H1 (cell line): ENCODE measurements at regions not wholly inside any gene's neighbourhood (a gene's known extent, or its start where the extent isn't known, plus 50 kb on each side); places are given as distances from the start of the nearest gene placed in this dataset.

Source experiments
- CTCF ChIA-PET: fragments of 300-600 bp; sonication (Branson Sonifier 250); formaldehyde crosslinking; loops from one replicate; lab custom pipeline; 2021; ENCODE audit not compliant: partially characterized antibody; lab: Charles Lee
- POLR2A ChIA-PET: fragments of 300-600 bp; sonication (Branson Sonifier 250); formaldehyde crosslinking; loops from one replicate; lab custom pipeline; 2021; ENCODE audit warnings: inconsistent platforms; ENCODE audit not compliant: partially characterized antibody; lab: Charles Lee
- DNase-seq, 2 experiments: peaks; one replicate each; pipeline versions ENCODE4 v3.0.0 to v3.0.0-alpha.2; 2010 to 2022; ENCODE audit warnings: low spot score in 2 of 2, low read depth in 1 of 2, mixed read lengths in 1 of 2
- FAIRE-seq: peaks from 2 replicates; lab custom pipeline; 2011; peaks lifted over from hg19 to GRCh38; lab: Jason Lieb, UNC
- H2AFZ ChIP-seq: 2 replicates; pipeline ENCODE4 v1.8.1; 2012; ENCODE audit warnings: low read length, inconsistent platforms
- H2AK5ac ChIP-seq: 2 replicates; pipeline ENCODE4 v1.6.1; 2013; ENCODE audit warnings: low read depth, low read length
- H2BK120ac ChIP-seq: replicated peaks from 2 replicates; pipeline ENCODE3; 2013; ENCODE audit warnings: low read depth, low read length, inconsistent platforms
- H2BK12ac ChIP-seq: 2 replicates; pipeline ENCODE4 v1.6.1; 2013; ENCODE audit warnings: low read depth, low read length
- H2BK15ac ChIP-seq: 2 replicates; pipeline ENCODE4 v1.6.1; 2013; ENCODE audit warnings: low read length
- H2BK20ac ChIP-seq: 2 replicates; pipeline ENCODE4 v1.6.1; 2013; ENCODE audit warnings: low read length
- H2BK5ac ChIP-seq: 2 replicates; pipeline ENCODE4 v1.6.1; 2013; ENCODE audit warnings: low read depth, low read length
- H3K14ac ChIP-seq: 2 replicates; pipeline ENCODE4 v1.6.1; 2013; ENCODE audit warnings: inconsistent platforms; ENCODE audit not compliant: insufficient read length
- H3K18ac ChIP-seq: 2 replicates; pipeline ENCODE4 v1.6.1; 2013; ENCODE audit warnings: low read length; ENCODE audit errors: extremely low read depth
- H3K23ac ChIP-seq: 2 replicates; pipeline ENCODE4 v1.6.1; 2013; ENCODE audit warnings: inconsistent platforms; ENCODE audit not compliant: insufficient read length
- H3K23me2 ChIP-seq: 2 replicates; pipeline ENCODE4 v1.6.1; 2013; ENCODE audit warnings: low read depth, low read length
- H3K27ac ChIP-seq: 2 replicates; pipeline ENCODE4 v1.6.1; 2011; ENCODE audit warnings: low read depth, low read length, inconsistent platforms
- H3K27me3 ChIP-seq, 4 experiments: replicated peaks in 1 of 4; 1 replicate in 1 of 4; 2 replicates in 3 of 4; pipeline versions ENCODE4 v1.6.1 to v1.8.1; 2011 to 2013; ENCODE audit warnings: low read length in 3 of 4, mild to moderate bottlenecking in 3 of 4, inconsistent platforms in 2 of 4, mixed read lengths in 2 of 4, moderate library complexity in 1 of 4; ENCODE audit not compliant: control insufficient read depth in 3 of 4, insufficient read depth in 3 of 4; ENCODE audit errors: extremely low read depth in 1 of 4
- H3K36me3 ChIP-seq, 4 experiments: 2 replicates each; pipeline versions ENCODE4 v1.6.1 to v1.8.1; 2011 to 2013; ENCODE audit warnings: mild to moderate bottlenecking in 4 of 4, low read length in 3 of 4, moderate library complexity in 2 of 4, control low read depth in 1 of 4, inconsistent platforms in 1 of 4; ENCODE audit not compliant: insufficient read depth in 4 of 4, control insufficient read depth in 2 of 4
- H3K4ac ChIP-seq: replicated peaks from 2 replicates; pipeline ENCODE3; 2013; ENCODE audit warnings: low read length, low read depth, mixed read lengths, inconsistent platforms; ENCODE audit not compliant: insufficient read length
- H3K4me1 ChIP-seq, 4 experiments: replicated peaks in 1 of 4; 1 replicate in 1 of 4; 2 replicates in 3 of 4; pipeline versions ENCODE4 v1.6.1 to v1.8.1; 2011 to 2013; ENCODE audit warnings: low read length in 3 of 4, inconsistent platforms in 2 of 4, mixed read lengths in 1 of 4; ENCODE audit not compliant: insufficient read depth in 4 of 4, control insufficient read depth in 3 of 4
- H3K4me2 ChIP-seq, 2 experiments: 2 replicates each; pipeline versions ENCODE4 v1.6.1 to v1.8.1; 2011 to 2013; ENCODE audit warnings: low read depth in 2 of 2, low read length in 2 of 2, control low read depth in 1 of 2, inconsistent platforms in 1 of 2, mild to moderate bottlenecking in 1 of 2; ENCODE audit not compliant: insufficient read depth in 1 of 2
- H3K4me3 ChIP-seq, 4 experiments: fragments of 200-600, 300-600 bp in 1 of 4; sonication (generic), shearing (Covaris generic), sonication (Bioruptor Twin) in 1 of 4; 2 replicates each; pipeline versions ENCODE4 v1.5.1 to v1.8.1; 2011 to 2016; ENCODE audit warnings: low read length in 4 of 4, low read depth in 3 of 4, control low read depth in 2 of 4, inconsistent platforms in 2 of 4, mild to moderate bottlenecking in 2 of 4, mixed read lengths in 1 of 4, moderate library complexity in 1 of 4; ENCODE audit not compliant: insufficient read depth in 2 of 4; ENCODE audit errors: extremely low read depth in 1 of 4
- H3K56ac ChIP-seq: replicated peaks from 2 replicates; pipeline ENCODE3; 2013; ENCODE audit warnings: low read depth, mild to moderate bottlenecking, mixed read lengths, low read length, inconsistent platforms; ENCODE audit not compliant: insufficient read length
- H3K79me1 ChIP-seq: 2 replicates; pipeline ENCODE4 v1.6.1; 2013; ENCODE audit warnings: low read depth, low read length, control low read depth
- H3K79me2 ChIP-seq, 2 experiments: 2 replicates each; pipeline versions ENCODE4 v1.6.1 to v1.8.1; 2012 to 2013; ENCODE audit warnings: low read length in 2 of 2, mild to moderate bottlenecking in 2 of 2, inconsistent platforms in 1 of 2; ENCODE audit not compliant: insufficient read depth in 2 of 2, control insufficient read depth in 1 of 2
- H3K9ac ChIP-seq, 4 experiments: replicated peaks in 1 of 4; 1 replicate in 1 of 4; 2 replicates in 3 of 4; pipeline versions ENCODE4 v1.6.1 to v1.8.1; 2011 to 2013; ENCODE audit warnings: low read depth in 3 of 4, low read length in 3 of 4, control low read depth in 2 of 4, mild to moderate bottlenecking in 2 of 4, moderate library complexity in 2 of 4, inconsistent platforms in 1 of 4; ENCODE audit errors: extremely low read depth in 1 of 4
- H3K9me3 ChIP-seq, 2 experiments: 2 replicates each; pipeline versions ENCODE4 v1.6.1 to v1.8.1; 2012 to 2013; ENCODE audit warnings: mild to moderate bottlenecking in 2 of 2, moderate library complexity in 2 of 2, control low read depth in 1 of 2, inconsistent platforms in 1 of 2, low read depth in 1 of 2, low read length in 1 of 2, mixed read lengths in 1 of 2; ENCODE audit not compliant: insufficient read depth in 2 of 2
- H4K20me1 ChIP-seq, 2 experiments: replicated peaks in 1 of 2; 2 replicates each; pipeline versions ENCODE3 to v1.8.1; 2011 to 2013; ENCODE audit warnings: inconsistent platforms in 2 of 2, low read length in 2 of 2, mild to moderate bottlenecking in 1 of 2; ENCODE audit not compliant: insufficient read depth in 2 of 2, control insufficient read depth in 1 of 2
- H4K5ac ChIP-seq: 2 replicates; pipeline ENCODE4 v1.6.1; 2013; ENCODE audit warnings: low read length, low read depth, mixed read lengths, inconsistent platforms; ENCODE audit not compliant: insufficient read length
- H4K8ac ChIP-seq: 2 replicates; pipeline ENCODE4 v1.8.0; 2013; ENCODE audit warnings: mild to moderate bottlenecking, moderate library complexity, low read length, inconsistent platforms; ENCODE audit not compliant: insufficient read depth; ENCODE audit errors: extremely low read depth
- H4K91ac ChIP-seq: replicated peaks from 2 replicates; pipeline ENCODE3; 2013; ENCODE audit warnings: low read length, mixed read lengths, inconsistent platforms; ENCODE audit not compliant: insufficient read length
- ASH2L ChIP-seq: fragments of 200-600, 300-600 bp; sonication (generic); IDR thresholded peaks from one replicate; pipeline ENCODE4 v1.7.1; 2017; ENCODE audit warnings: low read length
- BACH1 ChIP-seq: IDR thresholded peaks from 2 replicates; pipeline ENCODE4 v1.6.1; 2012; ENCODE audit warnings: low read length, improper control_type of control experiment
- BRCA1 ChIP-seq: IDR thresholded peaks from 2 replicates; pipeline ENCODE4 v1.6.1; 2012; ENCODE audit warnings: low read depth, low read length, improper control_type of control experiment
- CBX8 ChIP-seq: fragments of 300-800, 300-1000 bp; sonication (generic); IDR thresholded peaks from 2 replicates; pipeline ENCODE4 v1.7.1; 2016; ENCODE audit warnings: low read depth, low read length, borderline replicate concordance
- CHD2 ChIP-seq: IDR thresholded peaks from 2 replicates; pipeline ENCODE4 v1.6.1; 2012; ENCODE audit warnings: low read length, improper control_type of control experiment
- GABPA ChIP-seq: IDR thresholded peaks from 2 replicates; pipeline ENCODE4 v1.6.1; 2011; ENCODE audit warnings: mild to moderate bottlenecking, low read length, moderate library complexity, borderline replicate concordance; ENCODE audit not compliant: insufficient read depth
- HDAC6 ChIP-seq: IDR thresholded peaks from one replicate; pipeline ENCODE4 v1.7.1; 2012; ENCODE audit warnings: low read depth, mild to moderate bottlenecking, inconsistent platforms, low read length, moderate library complexity
- JUN ChIP-seq: IDR thresholded peaks from 2 replicates; pipeline ENCODE4 v1.6.1; 2011; ENCODE audit warnings: low read depth, mild to moderate bottlenecking, improper control_type of control experiment, low read length
- MAFK ChIP-seq: IDR thresholded peaks from 2 replicates; pipeline ENCODE4 v1.6.1; 2012; ENCODE audit warnings: low read depth, mild to moderate bottlenecking, improper control_type of control experiment, low read length
- POLR2A ChIP-seq, 2 experiments: IDR thresholded peaks; 1 replicate in 1 of 2; 2 replicates in 1 of 2; pipeline ENCODE4 v1.6.1; 2011; ENCODE audit warnings: low read depth in 2 of 2, low read length in 2 of 2, mild to moderate bottlenecking in 2 of 2; ENCODE audit errors: control extremely low read depth in 1 of 2
- RFX5 ChIP-seq: IDR thresholded peaks from 2 replicates; pipeline ENCODE4 v1.6.1; 2011; ENCODE audit warnings: low read depth, low read length, improper control_type of control experiment, borderline replicate concordance
- SAP30 ChIP-seq: fragments of 300-600 bp; sonication (generic); IDR thresholded peaks from 2 replicates; pipeline ENCODE4 v1.7.1; 2012; ENCODE audit warnings: low read length, moderate library complexity, mild to moderate bottlenecking, inconsistent platforms; ENCODE audit not compliant: insufficient read depth, insufficient replicate concordance
- SIRT6 ChIP-seq: IDR thresholded peaks from one replicate; pipeline ENCODE4 v1.7.1; 2012; ENCODE audit warnings: low read length, inconsistent platforms
- SP2 ChIP-seq: IDR thresholded peaks from 2 replicates; pipeline ENCODE4 v1.6.1; 2012; ENCODE audit warnings: mild to moderate bottlenecking, low read length, inconsistent platforms
- TAF7 ChIP-seq: optimal IDR thresholded peaks from 2 replicates; pipeline ENCODE3; 2011; ENCODE audit warnings: low read depth, mild to moderate bottlenecking, inconsistent platforms, low read length, moderate library complexity, borderline replicate concordance
- TEAD4 ChIP-seq: IDR thresholded peaks from 2 replicates; pipeline ENCODE4 v1.6.1; 2012; ENCODE audit warnings: low read depth, low read length, inconsistent platforms, mixed read lengths
- YY1 ChIP-seq: IDR thresholded peaks from 2 replicates; pipeline ENCODE4 v1.6.1; 2011; ENCODE audit warnings: low read depth, mild to moderate bottlenecking, low read length
- WGBS, 2 experiments: shearing (Covaris generic) in 1 of 2; methylation state at CpG; one replicate each; pipeline versions ENCODE4 v1.1.6 to v1.1.7; 2013 to 2015; ENCODE audit warnings: low lambda C conversion rate in 2 of 2, mixed read lengths in 2 of 2, inconsistent platforms in 1 of 2, low coverage in 1 of 2, missing lambda C conversion rate in 1 of 2; ENCODE audit not compliant: insufficient replicate concordance in 2 of 2, insufficient coverage in 1 of 2, insufficient read length in 1 of 2; ENCODE audit errors: extremely low coverage in 1 of 2, missing lambda C conversion rate in 1 of 2; 5-methylcytosine and 5-hydroxymethylcytosine counted together

DNA sequence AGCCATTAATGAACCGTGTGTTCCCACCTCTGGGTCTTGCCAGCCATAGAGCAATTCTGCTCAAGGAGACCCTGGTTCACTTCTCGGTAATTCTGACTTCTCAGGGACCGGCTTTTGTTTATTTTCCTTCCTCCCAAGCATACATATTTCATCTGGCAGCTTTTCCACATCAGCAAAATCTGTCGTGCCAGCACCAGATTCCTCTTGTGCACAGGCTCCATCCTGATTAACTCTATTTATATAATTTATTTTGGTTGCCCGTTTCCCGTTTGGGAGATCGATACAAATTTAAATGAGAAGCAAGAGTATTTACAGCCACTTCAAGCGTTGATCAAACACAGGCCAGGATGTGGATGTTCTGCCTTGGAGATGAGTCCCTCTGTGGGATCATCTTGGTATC, 161.9 kb upstream of the XYLT1 start:
- POLR2A ChIA-PET: no interaction called here
- FAIRE-seq (no peak), DNase-seq (no peak)
- no peak overlapping the region for H3K4ac ChIP-seq
- no peaks in the 10 kb centered on the region for H3K79me2 ChIP-seq
- H2BK120ac ChIP-seq: no peak overlapping the region
- H3K14ac ChIP-seq: no peak overlapping the region
- WGBS, 2 experiments: 93% methylated on average over 8 of the region's 8 CpGs; no CpG with 5 or more reads in 1 of the 2 experiments
- peaks cover 0 to 5% (median 0%) of the 10 kb centered on the region in 4 experiments; a peak in 3 of 7 replicates for H3K4me1 ChIP-seq
- no peak overlapping the region for H4K91ac ChIP-seq
- no peak overlapping the region for H3K27ac ChIP-seq
- no peak overlapping the region for H3K9ac ChIP-seq
- CTCF ChIA-PET: interaction anchor here (0.7 to 1.7 kb wide), 2 partner anchors 54 to 381 kb away, joined by 4 to 5 read pairs; no protein-coding TSS in a partner anchor
- no peaks in the 10 kb centered on the region for H3K79me1 ChIP-seq
- H2AFZ ChIP-seq: no peak overlapping the region
- no peaks in the 10 kb centered on the region for H3K36me3 ChIP-seq
- H2AK5ac ChIP-seq: no peak overlapping the region
- no peaks in the 10 kb centered on the region for H4K20me1 ChIP-seq
- H3K18ac ChIP-seq: no peak overlapping the region
- H3K27me3 ChIP-seq: no peaks in the 10 kb centered on the region
- H3K23me2 ChIP-seq: no peaks in the 10 kb centered on the region
- no peak overlapping the region for H3K4me2 ChIP-seq
- H3K9me3 ChIP-seq: 0 out of 4 replicates have a peak, but pooled peaks cover 0 to 3% of the 10 kb centered on the region in 2 experiments
- no peak overlapping the region for H4K5ac ChIP-seq
- H2BK20ac ChIP-seq: no peak overlapping the region
- H2BK15ac ChIP-seq: no peak overlapping the region
- no peak overlapping the region for H3K56ac ChIP-seq
- no peak overlapping the region for H3K4me3 ChIP-seq
- H2BK5ac ChIP-seq: no peak overlapping the region
- no peak overlapping the region; the same call in 1 of the 2 replicates for H2BK12ac ChIP-seq
- no peak overlapping the region for H3K23ac ChIP-seq
- H4K8ac ChIP-seq: no peak overlapping the region; the same call in 1 of the 2 replicates
- TF ChIP-seq BRCA1: no peak
- no peak for TF ChIP-seq SAP30
- TF ChIP-seq BACH1: no peak
- TF ChIP-seq CHD2: no peak
- no peak for TF ChIP-seq ASH2L
- no peak for TF ChIP-seq GABPA
- TF ChIP-seq YY1: no peak
- no peak for TF ChIP-seq POLR2A (IDR thresholded peaks at IDR 0.05; ENCODE audit: control extremely low read depth in 1 of 2, low read depth in 2 of 2, low read length in 2 of 2)
- no peak for TF ChIP-seq JUN
- TF ChIP-seq CBX8: no peak
- no peak for TF ChIP-seq TAF7
- TF ChIP-seq SP2: no peak
- TF ChIP-seq TEAD4: no peak
- TF ChIP-seq RFX5: no peak
- no peak for TF ChIP-seq HDAC6
- TF ChIP-seq MAFK: no peak
- TF ChIP-seq SIRT6: no peak
